D721Med (cell line): ENCODE measurements at regions not wholly inside any gene's neighbourhood (a gene's known extent, or its start where the extent isn't known, plus 50 kb on each side); places are given as distances from the start of the nearest gene placed in this dataset.

Experiments
- DNase-seq: peaks from one replicate; pipeline ENCODE4 v3.0.0; 2011; ENCODE audit warnings: low spot score; ENCODE audit not compliant: insufficient read length
- FAIRE-seq: peaks from 2 replicates; lab custom pipeline; 2011; peaks lifted over from hg19 to GRCh38; lab: Jason Lieb, UNC
- TF ChIP-seq, protein P1 (sequence below): IDR thresholded peaks from 2 replicates; pipeline ENCODE4 v1.5.1; 2012; ENCODE audit warnings: mild to moderate bottlenecking, control low read depth; ENCODE audit not compliant: insufficient read depth; ENCODE audit errors: missing control alignments

- TF ChIP-seq, protein P1, sequence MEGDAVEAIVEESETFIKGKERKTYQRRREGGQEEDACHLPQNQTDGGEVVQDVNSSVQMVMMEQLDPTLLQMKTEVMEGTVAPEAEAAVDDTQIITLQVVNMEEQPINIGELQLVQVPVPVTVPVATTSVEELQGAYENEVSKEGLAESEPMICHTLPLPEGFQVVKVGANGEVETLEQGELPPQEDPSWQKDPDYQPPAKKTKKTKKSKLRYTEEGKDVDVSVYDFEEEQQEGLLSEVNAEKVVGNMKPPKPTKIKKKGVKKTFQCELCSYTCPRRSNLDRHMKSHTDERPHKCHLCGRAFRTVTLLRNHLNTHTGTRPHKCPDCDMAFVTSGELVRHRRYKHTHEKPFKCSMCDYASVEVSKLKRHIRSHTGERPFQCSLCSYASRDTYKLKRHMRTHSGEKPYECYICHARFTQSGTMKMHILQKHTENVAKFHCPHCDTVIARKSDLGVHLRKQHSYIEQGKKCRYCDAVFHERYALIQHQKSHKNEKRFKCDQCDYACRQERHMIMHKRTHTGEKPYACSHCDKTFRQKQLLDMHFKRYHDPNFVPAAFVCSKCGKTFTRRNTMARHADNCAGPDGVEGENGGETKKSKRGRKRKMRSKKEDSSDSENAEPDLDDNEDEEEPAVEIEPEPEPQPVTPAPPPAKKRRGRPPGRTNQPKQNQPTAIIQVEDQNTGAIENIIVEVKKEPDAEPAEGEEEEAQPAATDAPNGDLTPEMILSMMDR, result no peak
- FAIRE-seq (no peak), DNase-seq (no peak)
Measured at GRCh38 chr21:17003763-17004373, 509.0 kb upstream of the CXADR start.

GRCh38 chr21:17032141-17032655, 480.6 kb upstream of the CXADR start:
- TF ChIP-seq, protein P1, result no peak
- no peak for FAIRE-seq
- no peak for DNase-seq

GRCh38 chr21:17044696-17045095, 468.1 kb upstream of the CXADR start:
- no peak for FAIRE-seq
- TF ChIP-seq, protein P1, result no peak

GRCh38 chr21:17045214-17045853, 467.5 kb upstream of the CXADR start:
- TF ChIP-seq, protein P1, result peak; percentile 42
- peak; percentile 11 for FAIRE-seq
- no peak for DNase-seq

More at GRCh38 chr21:17044696-17045095, 468.1 kb upstream of the CXADR start:
- DNase-seq, result no peak

GRCh38 chr21:17048974-17049373, 463.9 kb upstream of the CXADR start:
- TF ChIP-seq, protein P1, result no peak
- DNase-seq (no peak), FAIRE-seq (no peak)

GRCh38 chr21:17050156-17050555, 462.7 kb upstream of the CXADR start:
- DNase-seq (no peak), FAIRE-seq (no peak)
- TF ChIP-seq, protein P1, result no peak

DNA sequence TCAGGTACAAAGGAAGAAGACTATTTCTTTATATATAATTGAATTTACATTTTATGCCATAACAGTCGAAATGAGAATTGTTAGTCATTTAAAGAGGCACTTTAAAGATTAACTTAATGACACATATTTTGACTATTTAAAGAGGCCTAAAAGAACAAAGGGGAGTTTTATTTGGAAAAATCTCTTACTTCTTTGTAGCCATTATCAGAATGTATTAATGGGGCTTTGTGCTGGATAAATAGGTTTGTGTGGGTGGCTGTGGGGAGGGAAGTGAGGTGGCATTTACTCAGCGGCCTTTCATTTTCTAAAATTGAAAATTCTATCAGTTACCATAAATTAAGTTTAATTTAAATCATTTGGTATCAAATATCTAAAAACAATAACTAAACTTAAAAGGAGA, 462.2 kb upstream of the CXADR start:
- DNase-seq, result no peak
- no peak for FAIRE-seq
- TF ChIP-seq, protein P1, result no peak
